IPS-11a (cell line): ENCODE measurements at regions not wholly inside any gene's neighbourhood (a gene's known extent, or its start where the extent isn't known, plus 50 kb on each side); places are given as distances from the start of the nearest gene placed in this dataset.
A peak's percentile ranks its signal among the peaks of the same experiment; 100 is the strongest.
"Not testable (repeated sequence)": the region's sequence is repeated elsewhere in the genome, so short reads cannot be mapped to it uniquely, and the experiment has no call there.

Source experiments
- H3K4me3 ChIP-seq: one replicate; pipeline ENCODE4 v1.5.1; 2013; ENCODE audit warnings: low read depth, low read length, control low read depth

DNA sequence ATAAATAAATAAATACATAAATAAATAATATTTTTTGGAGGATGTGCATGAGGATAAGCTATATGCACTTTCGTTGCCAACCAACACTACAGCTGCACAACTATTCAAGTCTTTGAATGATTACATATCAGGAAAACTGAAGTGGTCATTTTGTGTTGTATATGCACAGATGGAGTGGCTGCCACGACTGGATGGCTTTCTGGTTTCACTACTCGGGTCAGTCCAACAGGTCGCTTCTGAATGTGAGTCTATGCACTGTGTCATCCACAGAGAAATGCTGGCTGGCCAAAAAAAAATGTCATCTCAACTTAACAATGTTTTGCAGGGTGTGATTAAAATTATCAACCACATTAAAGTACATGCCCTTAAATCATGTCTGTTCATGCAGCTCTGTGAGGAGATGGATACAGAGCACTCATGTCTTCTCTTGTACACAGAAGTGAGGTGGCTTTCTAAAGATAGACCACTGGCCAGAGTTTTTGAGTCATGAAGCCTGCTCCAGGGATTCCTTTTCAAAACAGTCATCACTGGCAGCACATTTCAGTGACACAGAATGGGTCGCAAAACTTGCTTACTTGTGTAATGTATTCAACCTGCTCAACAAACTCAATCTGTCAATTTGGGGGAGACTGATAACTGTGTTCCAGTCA is 589.8 kb upstream of the CYLC2 start:
- H3K4me3 ChIP-seq, result no peak overlapping the region

DNA sequence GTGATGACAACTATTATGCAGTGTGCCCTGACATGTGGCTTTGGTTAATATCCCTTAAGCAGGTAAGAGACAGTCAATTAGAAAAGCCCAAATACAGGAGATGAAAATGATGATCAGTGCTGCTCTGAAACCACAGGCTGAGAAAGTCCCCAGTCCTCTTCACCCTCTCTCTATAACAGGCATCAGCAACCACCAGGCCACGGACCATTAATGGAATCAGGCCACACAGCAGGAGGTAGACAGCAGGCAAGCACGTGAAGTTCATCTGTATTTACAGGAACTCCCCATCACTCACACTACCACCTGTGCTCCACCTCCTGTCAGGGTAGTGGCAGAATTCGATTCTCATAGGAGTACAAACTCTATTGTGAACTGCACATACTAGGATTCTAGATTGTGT is 591.6 kb upstream of the CYLC2 start:
- H3K4me3 ChIP-seq, result no peak overlapping the region

DNA sequence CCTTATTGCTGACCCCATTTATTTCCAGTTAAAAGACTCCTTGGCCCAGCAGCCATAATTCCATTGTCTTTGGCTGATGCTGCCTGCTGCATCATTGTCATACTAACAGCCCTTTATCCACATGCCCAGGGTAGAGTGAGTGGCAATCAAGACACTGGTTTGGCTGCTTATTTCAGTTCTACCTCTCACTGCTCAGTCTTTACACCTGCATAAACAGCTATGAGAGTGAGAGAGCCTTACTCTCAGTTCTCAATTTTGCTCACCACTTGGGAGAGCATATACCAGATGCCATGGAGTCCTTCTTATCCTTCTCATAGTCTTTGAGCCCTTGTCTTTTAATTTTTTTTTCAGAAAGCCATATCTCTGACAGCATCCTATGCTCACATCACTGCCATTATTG is 596.9 kb upstream of the CYLC2 start:
- H3K4me3 ChIP-seq, result no peak overlapping the region

- not testable (repeated sequence) for H3K4me3 ChIP-seq
These were observed 609.5 kb upstream of the CYLC2 start for GRCh38 chr9:102385620-102386019.

GRCh38 chr9:102362470-102363132 is 624.2 kb upstream of the GRIN3A start:
- H3K4me3 ChIP-seq, result no peak overlapping the region

DNA sequence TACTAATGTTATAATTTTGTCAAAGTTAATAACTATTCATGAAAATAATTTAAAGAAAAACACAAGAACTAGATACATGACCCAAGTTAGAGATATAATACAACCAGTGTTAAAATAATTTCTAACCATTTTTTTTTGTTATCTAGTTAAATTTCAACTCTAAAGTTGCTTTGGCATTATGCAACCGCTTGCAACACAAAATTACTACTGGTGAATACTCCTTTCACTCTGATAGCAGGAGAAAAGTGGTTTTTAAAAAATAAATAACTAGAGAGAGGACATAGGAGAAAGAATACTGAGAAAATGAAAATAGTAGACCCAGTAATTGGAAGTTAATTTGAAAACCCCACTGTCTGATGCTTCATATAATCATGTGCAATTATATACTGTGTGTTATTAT is 622.4 kb upstream of the GRIN3A start:
- no peak overlapping the region for H3K4me3 ChIP-seq

- no peak overlapping the region for H3K4me3 ChIP-seq
These were observed 617.5 kb upstream of the GRIN3A start for GRCh38 chr9:102355982-102356381.

GRCh38 chr9:102354041-102354440 is 615.6 kb upstream of the GRIN3A start:
- H3K4me3 ChIP-seq, result no peak overlapping the region

DNA sequence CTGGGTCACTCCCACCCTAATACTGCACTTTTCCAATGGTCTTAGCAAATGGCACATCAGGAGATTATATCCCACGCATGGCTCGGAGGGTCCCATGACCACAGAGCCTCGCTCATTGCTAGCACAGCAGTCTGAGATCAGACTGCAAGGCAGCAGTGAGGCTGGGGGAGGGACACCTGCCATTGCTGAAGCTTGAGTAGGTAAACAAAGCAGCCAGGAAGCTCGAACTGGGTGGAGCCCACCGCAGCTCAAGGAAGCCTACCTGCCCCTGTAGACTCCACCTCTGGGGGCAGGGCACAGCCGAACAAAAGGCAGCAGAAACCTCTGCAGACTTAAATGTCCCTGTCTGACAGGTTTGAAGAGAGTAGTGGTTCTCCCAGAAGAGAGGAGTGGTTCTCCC is 599.0 kb upstream of the GRIN3A start:
- not testable (repeated sequence) for H3K4me3 ChIP-seq

GRCh38 chr9:102309379-102309778 is 570.9 kb upstream of the GRIN3A start:
- H3K4me3 ChIP-seq, result no peak overlapping the region

GRCh38 chr9:102295188-102295587 is 556.7 kb upstream of the GRIN3A start:
- H3K4me3 ChIP-seq, result no peak overlapping the region

GRCh38 chr9:102273952-102274351 is 535.5 kb upstream of the GRIN3A start:
- H3K4me3 ChIP-seq, result no peak overlapping the region

DNA sequence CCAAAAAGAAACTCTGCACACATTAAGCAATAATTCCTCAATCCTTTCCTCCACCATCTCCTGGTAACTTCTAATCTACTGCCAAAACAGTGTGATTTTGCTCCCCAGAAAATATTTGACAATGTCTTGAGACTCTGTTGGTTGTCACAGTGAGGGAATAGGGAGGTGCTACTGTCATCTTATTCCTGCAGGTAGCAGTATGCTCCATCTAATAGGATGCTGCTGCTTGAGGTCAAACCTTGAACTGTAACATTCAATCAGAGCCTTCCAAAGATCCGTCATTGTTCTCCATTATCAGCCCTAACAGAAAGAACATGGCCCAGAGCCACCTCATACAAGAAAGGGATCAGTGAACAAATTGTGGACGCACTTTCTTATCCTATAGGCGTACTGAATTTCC is 514.7 kb upstream of the GRIN3A start:
- no peak overlapping the region for H3K4me3 ChIP-seq

GRCh38 chr9:102244916-102245315 is 506.5 kb upstream of the GRIN3A start:
- H3K4me3 ChIP-seq, result no peak overlapping the region

- H3K4me3 ChIP-seq, result no peak overlapping the region
These were observed 499.1 kb upstream of the GRIN3A start for GRCh38 chr9:102237520-102237919.

GRCh38 chr9:102237094-102237493 is 498.6 kb upstream of the GRIN3A start:
- H3K4me3 ChIP-seq, result no peak overlapping the region

- not testable (repeated sequence) for H3K4me3 ChIP-seq
These were observed 489.0 kb upstream of the GRIN3A start for GRCh38 chr9:102227416-102227815.

GRCh38 chr9:102225841-102226441 is 487.5 kb upstream of the GRIN3A start:
- no peak overlapping the region for H3K4me3 ChIP-seq

- peak overlapping the region; percentile 48 for H3K4me3 ChIP-seq
These were observed 485.1 kb upstream of the GRIN3A start for GRCh38 chr9:102223320-102224136.

DNA sequence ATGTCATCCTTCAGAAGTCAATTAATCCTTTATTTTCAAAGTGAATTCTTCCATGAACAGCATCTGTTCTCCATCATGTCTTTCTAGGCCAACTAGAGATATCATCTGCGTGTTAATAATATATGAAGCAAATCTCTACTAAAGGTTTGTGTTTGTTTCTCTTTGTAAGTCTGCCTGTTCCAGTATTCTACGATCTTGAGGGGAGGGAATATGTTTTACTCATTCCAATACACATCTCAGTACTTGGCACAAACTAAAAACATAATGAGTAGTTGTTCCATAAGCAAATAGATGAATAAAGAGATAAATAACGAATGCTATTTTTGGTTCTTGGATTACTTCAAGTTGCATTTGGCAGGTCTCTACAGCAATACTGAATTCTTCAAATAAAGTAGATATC is 470.7 kb upstream of the GRIN3A start:
- H3K4me3 ChIP-seq, result no peak overlapping the region

DNA sequence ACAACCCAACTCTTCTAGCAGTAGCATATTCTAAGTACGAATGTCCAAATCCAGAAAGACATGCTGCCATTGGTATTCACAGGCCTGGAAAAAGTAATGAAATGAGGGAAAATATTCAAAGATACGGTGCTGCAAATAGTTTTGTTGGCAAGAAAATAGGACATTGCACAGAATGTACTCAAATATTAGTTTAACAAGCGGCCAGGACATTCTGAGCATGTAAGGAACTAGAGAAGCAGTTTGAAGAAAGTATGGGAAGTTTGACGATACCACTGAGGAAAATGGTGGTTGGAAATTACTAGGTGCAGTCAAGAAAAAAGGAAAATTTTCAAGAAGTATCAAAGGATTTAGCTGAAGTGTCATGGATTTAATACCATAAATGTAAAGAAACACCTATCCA is 468.0 kb upstream of the GRIN3A start:
- no peak overlapping the region for H3K4me3 ChIP-seq

- H3K4me3 ChIP-seq, result no peak overlapping the region
These were observed 466.8 kb upstream of the GRIN3A start for GRCh38 chr9:102205251-102205650.
